Gastrocnemius medialis (tissue), 4 donors: ENCODE measurements at regions not wholly inside any gene's neighbourhood (a gene's known extent, or its start where the extent isn't known, plus 50 kb on each side); places are given as distances from the start of the nearest gene placed in this dataset.

Source experiments
- ATAC-seq, 2 donors: fragments of 150-250 bp; one replicate each; pipeline ENCODE4 v1.9.1; 2016
- DNase-seq, 2 donors: peaks; one replicate each; pipeline ENCODE4 v3.0.0-alpha.2; 2019
- H3K27ac ChIP-seq, 4 donors: fragments of 200-600 bp; sonication (generic); 1 replicate in 1 of 4; 2 replicates in 3 of 4; pipeline ENCODE4 v1.5.1; 2016 to 2018; ENCODE audit warnings: mild to moderate bottlenecking in 2 of 4, moderate library complexity in 1 of 4
- H3K27me3 ChIP-seq, 3 donors: fragments of 200-600 bp; sonication (generic) in 2 of 3; 1 replicate in 1 of 3; 2 replicates in 2 of 3; pipeline versions ENCODE4 v1.5.1 to v1.6.0; 2016 to 2019; ENCODE audit warnings: mild to moderate bottlenecking in 1 of 3, moderate library complexity in 1 of 3
- H3K36me3 ChIP-seq, 2 donors: fragments of 200-600 bp; sonication (generic) in 1 of 2; one replicate each; pipeline ENCODE4 v1.5.1; 2017 to 2018
- H3K4me1 ChIP-seq, 2 donors: fragments of 200-600 bp; sonication (generic) in 1 of 2; one replicate each; pipeline ENCODE4 v1.5.1; 2016 to 2017; ENCODE audit warnings: mild to moderate bottlenecking in 2 of 2
- H3K4me3 ChIP-seq, 4 donors: fragments of 200-600 bp; sonication (generic) in 3 of 4; 1 replicate in 1 of 4; 2 replicates in 3 of 4; pipeline ENCODE4 v1.5.1; 2016 to 2019; ENCODE audit warnings: mild to moderate bottlenecking in 2 of 4
- H3K9me3 ChIP-seq, 3 donors: fragments of 200-600 bp; sonication (generic) in 2 of 3; 1 replicate in 1 of 3; 2 replicates in 2 of 3; pipeline ENCODE4 v1.5.1; 2016 to 2019
- POLR2A ChIP-seq, 2 donors: fragments of 450-650 bp; IDR thresholded peaks; one replicate each; pipeline ENCODE4 v1.6.1; 2017; ENCODE audit warnings: antibody characterized with exemption in 2 of 2, mild to moderate bottlenecking in 2 of 2, moderate library complexity in 2 of 2
- in situ Hi-C, 4 donors: fragments of 200-750 bp; cut with MboI; loops; one replicate each; pipeline versions ENCODE4 v1.15.0 to v1.8.0; 2017; ENCODE audit warnings: low sequenced_read_pairs in 4 of 4
- intact Hi-C: fragments of 100-400 bp; cut with DNase I; formaldehyde crosslinking; loops from one replicate; pipeline ENCODE4 v1.15.1; 2023; ENCODE audit warnings: low total_unique reads
- TF ChIP-seq, protein P1 (sequence below), 5 experiments: fragments of 450-650 bp in 3 of 5; fragments of 200-600 bp in 2 of 5; sonication (generic) in 2 of 5; IDR thresholded peaks in 4 of 5; conservative IDR thresholded peaks in 1 of 5; 1 replicate in 4 of 5; 2 replicates in 1 of 5; pipeline ENCODE4 v1.5.1; 2016 to 2019; ENCODE audit warnings: antibody characterized with exemption in 5 of 5, mild to moderate bottlenecking in 3 of 5, moderate library complexity in 3 of 5

- ATAC-seq, result no peak
- Histone ChIP-seq H3K4me1 (no peaks in the 10 kb centered on the region), H3K27me3 (no peaks in the 10 kb centered on the region), H3K36me3 (no peaks in the 10 kb centered on the region), H3K27ac (no peak overlapping the region), H3K4me3 (no peak overlapping the region), H3K9me3 (peaks cover 0 to 4% (median 0%) of the 10 kb centered on the region in 3 donors)
- DNase-seq, result no peak
- TF ChIP-seq POLR2A (IDR thresholded peaks at IDR 0.05), result no peak
- TF ChIP-seq, protein P1, sequence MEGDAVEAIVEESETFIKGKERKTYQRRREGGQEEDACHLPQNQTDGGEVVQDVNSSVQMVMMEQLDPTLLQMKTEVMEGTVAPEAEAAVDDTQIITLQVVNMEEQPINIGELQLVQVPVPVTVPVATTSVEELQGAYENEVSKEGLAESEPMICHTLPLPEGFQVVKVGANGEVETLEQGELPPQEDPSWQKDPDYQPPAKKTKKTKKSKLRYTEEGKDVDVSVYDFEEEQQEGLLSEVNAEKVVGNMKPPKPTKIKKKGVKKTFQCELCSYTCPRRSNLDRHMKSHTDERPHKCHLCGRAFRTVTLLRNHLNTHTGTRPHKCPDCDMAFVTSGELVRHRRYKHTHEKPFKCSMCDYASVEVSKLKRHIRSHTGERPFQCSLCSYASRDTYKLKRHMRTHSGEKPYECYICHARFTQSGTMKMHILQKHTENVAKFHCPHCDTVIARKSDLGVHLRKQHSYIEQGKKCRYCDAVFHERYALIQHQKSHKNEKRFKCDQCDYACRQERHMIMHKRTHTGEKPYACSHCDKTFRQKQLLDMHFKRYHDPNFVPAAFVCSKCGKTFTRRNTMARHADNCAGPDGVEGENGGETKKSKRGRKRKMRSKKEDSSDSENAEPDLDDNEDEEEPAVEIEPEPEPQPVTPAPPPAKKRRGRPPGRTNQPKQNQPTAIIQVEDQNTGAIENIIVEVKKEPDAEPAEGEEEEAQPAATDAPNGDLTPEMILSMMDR (IDR thresholded peaks at IDR 0.05 in 4 of 5, conservative IDR thresholded peaks at IDR 0.05 in 1 of 5), result no peak
- intact Hi-C loops (no loop called here), in situ Hi-C loops (no loop called here)
Measured at GRCh38 chr12:72872238-72872887, 600.2 kb downstream of the TRHDE start.

DNA sequence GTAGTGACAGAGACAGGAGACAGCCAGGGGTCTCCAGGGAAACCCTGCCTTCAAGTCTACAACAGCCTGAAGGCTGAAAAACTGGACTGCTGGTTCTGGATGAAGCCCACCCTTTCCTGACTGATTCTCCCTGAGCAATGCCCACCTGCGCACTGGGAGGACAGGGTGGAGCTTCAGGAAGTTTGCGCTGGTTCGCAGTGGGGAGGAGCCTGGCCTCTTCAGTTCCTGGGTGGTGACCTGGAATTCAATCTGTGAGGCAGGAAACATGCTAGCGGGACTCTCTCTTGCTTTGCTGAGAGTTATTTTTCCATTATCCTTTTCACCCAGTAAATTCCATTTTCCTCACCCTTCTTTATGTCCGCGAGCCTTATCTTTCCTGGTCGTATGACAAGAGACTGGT, 600.8 kb downstream of the TRHDE start:
- Histone ChIP-seq H3K4me3 (no peak overlapping the region), H3K27ac (no peak overlapping the region), H3K27me3 (no peaks in the 10 kb centered on the region), H3K36me3 (no peaks in the 10 kb centered on the region), H3K4me1 (no peaks in the 10 kb centered on the region), H3K9me3 (peaks cover 0 to 4% (median 0%) of the 10 kb centered on the region in 3 donors)
- DNase-seq, result no peak
- intact Hi-C loops, result no loop called here
- no peak for ATAC-seq
- in situ Hi-C loops, result no loop called here
- TF ChIP-seq POLR2A (IDR thresholded peaks at IDR 0.05), result no peak
- TF ChIP-seq, protein P1 (IDR thresholded peaks at IDR 0.05 in 4 of 5, conservative IDR thresholded peaks at IDR 0.05 in 1 of 5), result no peak

DNA sequence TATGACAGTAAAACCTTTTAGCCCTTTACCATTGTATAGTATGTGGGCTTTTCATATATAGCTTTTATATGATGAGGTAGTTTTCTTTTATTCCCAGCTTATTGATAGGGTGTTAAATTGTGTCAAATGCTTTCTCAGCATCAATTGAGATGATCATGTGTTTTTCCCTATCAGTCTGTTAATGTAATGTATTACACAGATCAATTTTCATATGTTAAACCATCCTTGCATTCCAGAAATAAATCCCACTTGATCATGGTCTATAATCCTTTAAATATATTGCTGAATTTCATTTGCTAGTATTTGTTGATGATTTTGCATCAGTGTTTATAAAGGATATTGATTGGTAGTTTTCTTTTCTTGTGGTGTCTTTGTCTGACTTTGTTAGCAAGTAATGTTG, 603.9 kb downstream of the TRHDE start:
- intact Hi-C loops (no loop called here), in situ Hi-C loops (no loop called here)
- TF ChIP-seq, protein P1 (IDR thresholded peaks at IDR 0.05 in 4 of 5, conservative IDR thresholded peaks at IDR 0.05 in 1 of 5), result no peak
- TF ChIP-seq POLR2A (IDR thresholded peaks at IDR 0.05), result no peak
- no peak overlapping the region for H3K27ac ChIP-seq
- no peaks in the 10 kb centered on the region for H3K36me3 ChIP-seq
- no peak overlapping the region for H3K4me3 ChIP-seq
- no peak for ATAC-seq
- peaks cover 0 to 4% (median 0%) of the 10 kb centered on the region in 3 donors for H3K9me3 ChIP-seq
- no peaks in the 10 kb centered on the region for H3K27me3 ChIP-seq
- DNase-seq, result no peak
- H3K4me1 ChIP-seq, result no peaks in the 10 kb centered on the region

DNA sequence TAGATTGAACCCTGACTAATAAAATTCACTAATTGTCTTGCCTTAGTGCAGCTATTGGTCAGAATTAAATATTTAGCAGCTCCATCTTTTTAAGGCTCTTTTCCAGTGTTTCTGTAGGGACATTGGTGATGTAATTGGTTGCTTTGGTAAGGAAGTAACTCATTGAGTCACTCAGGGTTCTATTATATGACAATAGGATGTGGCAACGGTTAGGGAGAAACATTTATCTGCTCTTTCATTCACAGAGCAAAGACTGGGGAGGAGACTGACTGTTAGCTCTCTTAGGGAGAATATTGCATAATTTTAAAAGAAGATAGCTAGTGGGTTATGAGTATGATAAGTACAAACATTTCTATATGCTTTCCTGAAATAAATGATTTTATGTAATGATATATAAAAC, 616.5 kb downstream of the TRHDE start:
- Histone ChIP-seq H3K36me3 (no peaks in the 10 kb centered on the region), H3K4me3 (no peak overlapping the region), H3K27ac (no peak overlapping the region), H3K27me3 (no peaks in the 10 kb centered on the region), H3K9me3 (no peaks in the 10 kb centered on the region), H3K4me1 (no peaks in the 10 kb centered on the region)
- DNase-seq, result no peak
- intact Hi-C loops (no loop called here), in situ Hi-C loops (no loop called here)
- ATAC-seq, result no peak
- TF ChIP-seq, protein P1 (IDR thresholded peaks at IDR 0.05 in 4 of 5, conservative IDR thresholded peaks at IDR 0.05 in 1 of 5), result no peak
- no peak for TF ChIP-seq POLR2A (IDR thresholded peaks at IDR 0.05)

DNA sequence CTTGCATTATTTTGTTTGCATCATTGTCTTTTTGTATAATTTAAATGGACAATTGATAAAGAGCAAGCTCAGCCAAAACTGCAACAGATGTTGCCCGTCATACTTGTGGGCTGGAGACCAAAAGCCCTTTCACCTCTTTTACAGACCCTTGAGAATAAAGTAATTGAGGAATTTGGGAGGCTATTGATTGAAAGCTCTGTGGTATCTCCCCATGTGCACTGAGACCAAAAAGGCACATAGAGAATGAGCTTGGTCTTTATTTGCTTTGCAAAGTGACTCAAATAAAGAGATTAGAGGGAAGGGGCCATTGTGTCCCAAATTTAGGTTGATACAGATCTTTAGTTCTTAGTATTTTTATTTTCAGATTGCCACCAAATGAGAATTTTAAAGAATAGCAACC, 617.6 kb downstream of the TRHDE start:
- in situ Hi-C loops, result no loop called here
- TF ChIP-seq, protein P1 (IDR thresholded peaks at IDR 0.05 in 4 of 5, conservative IDR thresholded peaks at IDR 0.05 in 1 of 5), result no peak
- no peak for TF ChIP-seq POLR2A (IDR thresholded peaks at IDR 0.05)
- no peaks in the 10 kb centered on the region for H3K27me3 ChIP-seq
- DNase-seq (no peak), ATAC-seq (no peak)
- H3K27ac ChIP-seq, result no peak overlapping the region
- no peak overlapping the region for H3K4me3 ChIP-seq
- no peaks in the 10 kb centered on the region for H3K9me3 ChIP-seq
- intact Hi-C loops, result no loop called here
- H3K36me3 ChIP-seq, result no peaks in the 10 kb centered on the region
- H3K4me1 ChIP-seq, result no peaks in the 10 kb centered on the region
